Lower leg skin (tissue), 4 donors: ENCODE measurements at regions not wholly inside any gene's neighbourhood (a gene's known extent, or its start where the extent isn't known, plus 50 kb on each side); places are given as distances from the start of the nearest gene placed in this dataset.

ENCODE experiments used
- DNase-seq, 2 donors: peaks; one replicate each; pipeline ENCODE4 v3.0.0-alpha.2; 2019; ENCODE audit warnings: low spot score in 2 of 2
- H3K4me3 ChIP-seq: fragments of 200-600 bp; sonication (generic); 2 replicates; pipeline ENCODE4 v1.5.1; 2017; ENCODE audit warnings: mild to moderate bottlenecking, low read depth; ENCODE audit not compliant: poor library complexity, severe bottlenecking
- POLR2A ChIP-seq, 2 donors: fragments of 450-650 bp; IDR thresholded peaks; one replicate each; pipeline ENCODE4 v1.6.1; 2016 to 2017; ENCODE audit warnings: antibody characterized with exemption in 2 of 2, mild to moderate bottlenecking in 1 of 2, moderate library complexity in 1 of 2
- WGBS, 2 donors: methylation state at CpG; one replicate each; pipeline ENCODE4 v1.1.5; 2018; 5-methylcytosine and 5-hydroxymethylcytosine counted together
- intact Hi-C: fragments of 100-400 bp; cut with DNase I; formaldehyde crosslinking; loops from one replicate; pipeline ENCODE4 v1.15.0; 2023; ENCODE audit warnings: low total_unique reads
- TF ChIP-seq, protein P1 (sequence below), 3 donors: fragments of 450-650 bp; IDR thresholded peaks; one replicate each; pipeline ENCODE4 v1.5.1; 2016; ENCODE audit warnings: antibody characterized with exemption in 3 of 3, mild to moderate bottlenecking in 3 of 3, moderate library complexity in 2 of 3

DNA sequence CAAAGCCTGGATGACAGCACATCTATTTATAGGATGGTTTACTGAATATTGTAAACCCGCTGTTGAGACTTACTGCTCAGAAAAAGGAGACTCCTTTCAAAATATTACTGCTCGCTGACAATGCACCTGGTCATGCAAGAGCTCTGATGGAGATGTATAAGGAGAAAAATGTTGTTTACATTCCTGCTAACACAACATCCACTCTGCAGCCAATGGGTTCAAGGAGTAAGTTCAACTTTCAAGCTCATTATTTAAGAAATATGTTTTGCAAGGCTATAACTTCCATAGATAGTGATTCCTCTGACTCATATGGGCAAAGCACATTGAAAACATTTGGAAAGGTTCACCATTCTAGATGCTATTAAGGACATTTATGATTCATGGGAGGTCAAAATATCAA lies 201.7 kb downstream of the SNAPC1 start:
- 82 to 95% methylated on average over 2 of the region's 2 CpGs for WGBS, 2 donors
- intact Hi-C loops: no loop called here
- no peak for DNase-seq
- no peak overlapping the region for H3K4me3 ChIP-seq
- TF ChIP-seq, protein P1, sequence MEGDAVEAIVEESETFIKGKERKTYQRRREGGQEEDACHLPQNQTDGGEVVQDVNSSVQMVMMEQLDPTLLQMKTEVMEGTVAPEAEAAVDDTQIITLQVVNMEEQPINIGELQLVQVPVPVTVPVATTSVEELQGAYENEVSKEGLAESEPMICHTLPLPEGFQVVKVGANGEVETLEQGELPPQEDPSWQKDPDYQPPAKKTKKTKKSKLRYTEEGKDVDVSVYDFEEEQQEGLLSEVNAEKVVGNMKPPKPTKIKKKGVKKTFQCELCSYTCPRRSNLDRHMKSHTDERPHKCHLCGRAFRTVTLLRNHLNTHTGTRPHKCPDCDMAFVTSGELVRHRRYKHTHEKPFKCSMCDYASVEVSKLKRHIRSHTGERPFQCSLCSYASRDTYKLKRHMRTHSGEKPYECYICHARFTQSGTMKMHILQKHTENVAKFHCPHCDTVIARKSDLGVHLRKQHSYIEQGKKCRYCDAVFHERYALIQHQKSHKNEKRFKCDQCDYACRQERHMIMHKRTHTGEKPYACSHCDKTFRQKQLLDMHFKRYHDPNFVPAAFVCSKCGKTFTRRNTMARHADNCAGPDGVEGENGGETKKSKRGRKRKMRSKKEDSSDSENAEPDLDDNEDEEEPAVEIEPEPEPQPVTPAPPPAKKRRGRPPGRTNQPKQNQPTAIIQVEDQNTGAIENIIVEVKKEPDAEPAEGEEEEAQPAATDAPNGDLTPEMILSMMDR (IDR thresholded peaks at IDR 0.05): no peak
- TF ChIP-seq POLR2A (IDR thresholded peaks at IDR 0.05): no peak

- no peak overlapping the region for H3K4me3 ChIP-seq
- no peak for TF ChIP-seq POLR2A (IDR thresholded peaks at IDR 0.05)
- TF ChIP-seq, protein P1 (IDR thresholded peaks at IDR 0.05): no peak
- DNase-seq: no peak
- WGBS, 2 donors: 70% methylated on average over 2 of the region's 2 CpGs
- intact Hi-C loops: no loop called here
Observed at GRCh38 chr14:61965030-61965745, 203.0 kb downstream of the SNAPC1 start.

DNA sequence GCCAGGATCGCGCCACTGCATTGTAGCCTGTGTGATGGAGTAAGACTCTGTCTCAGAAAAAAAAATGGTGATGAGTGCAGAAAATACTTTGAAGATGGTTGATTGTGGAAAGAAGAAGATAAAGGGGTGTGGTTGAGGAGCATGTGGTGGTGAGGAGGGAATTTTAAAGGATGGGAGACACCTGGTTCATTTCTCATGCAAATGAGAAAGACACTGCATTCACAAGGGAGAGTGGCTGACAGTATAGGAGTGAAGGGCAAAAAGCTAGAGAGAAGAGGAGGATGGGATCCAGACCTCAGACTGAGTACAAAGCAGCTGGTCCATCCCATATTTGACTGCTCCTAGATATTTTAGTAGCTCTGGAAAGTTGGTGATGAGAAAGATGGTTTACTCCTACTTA lies 206.0 kb downstream of the SNAPC1 start:
- H3K4me3 ChIP-seq: no peak overlapping the region
- TF ChIP-seq POLR2A (IDR thresholded peaks at IDR 0.05): no peak
- TF ChIP-seq, protein P1 (IDR thresholded peaks at IDR 0.05): no peak
- intact Hi-C loops: no loop called here
- 88 to 96% methylated on average over 2 of the region's 2 CpGs for WGBS, 2 donors
- DNase-seq: no peak

GRCh38 chr14:61972711-61973110 lies 210.5 kb downstream of the SNAPC1 start:
- H3K4me3 ChIP-seq: no peak overlapping the region
- DNase-seq: no peak
- WGBS, 2 donors: 75 to 85% methylated on average over 3 of the region's 3 CpGs
- intact Hi-C loops: no loop called here
- TF ChIP-seq, protein P1 (IDR thresholded peaks at IDR 0.05): no peak
- TF ChIP-seq POLR2A (IDR thresholded peaks at IDR 0.05): no peak

- TF ChIP-seq, protein P1 (IDR thresholded peaks at IDR 0.05): no peak
- intact Hi-C loops: no loop called here
- H3K4me3 ChIP-seq: no peak overlapping the region
- 92 to 94% methylated on average over 5 of the region's 5 CpGs for WGBS, 2 donors
- DNase-seq: no peak
Observed at GRCh38 chr14:61973981-61974380, 211.8 kb downstream of the SNAPC1 start.

GRCh38 chr14:61977217-61977616 lies 215.0 kb downstream of the SNAPC1 start:
- TF ChIP-seq, protein P1 (IDR thresholded peaks at IDR 0.05): no peak
- TF ChIP-seq POLR2A (IDR thresholded peaks at IDR 0.05): no peak
- H3K4me3 ChIP-seq: no peak overlapping the region
- intact Hi-C loops: no loop called here
- no peak for DNase-seq
